Pancreas (tissue), 10 donors: ENCODE measurements at regions not wholly inside any gene's neighbourhood (a gene's known extent, or its start where the extent isn't known, plus 50 kb on each side); places are given as distances from the start of the nearest gene placed in this dataset.
"Not testable (repeated sequence)": the region's sequence is repeated elsewhere in the genome, so short reads cannot be mapped to it uniquely, and the experiment has no call there.

Experiments used
- ATAC-seq, 4 donors: fragments of 200-7000 bp; cut with Tn5 transposase; one replicate each; pipeline versions ENCODE4 v1.8.0 to v1.9.1; 2020; ENCODE audit warnings: mild to moderate bottlenecking in 4 of 4, moderate library complexity in 4 of 4
- DNase-seq, 6 donors: peaks; one replicate each; pipeline ENCODE4 v3.0.0-alpha.2; 2020
- FAIRE-seq: peaks from 2 replicates; lab custom pipeline; 2012; peaks lifted over from hg19 to GRCh38; lab: Jason Lieb, UNC
- H3K27ac ChIP-seq, 4 donors: fragments of 200-600 bp; sonication (generic); 1 replicate in 3 of 4; 2 replicates in 1 of 4; pipeline versions ENCODE4 v1.5.0 to v1.8.0; 2020
- H3K27me3 ChIP-seq, 4 donors: fragments of 200-600 bp; one replicate each; pipeline ENCODE4 v1.8.0; 2021
- H3K36me3 ChIP-seq, 3 donors: fragments of 200-600 bp; sonication (generic) in 1 of 3; one replicate each; pipeline versions ENCODE4 v1.5.0 to v1.8.0; 2020 to 2021
- H3K4me1 ChIP-seq, 3 donors: fragments of 200-600 bp; one replicate each; pipeline ENCODE4 v1.8.0; 2021
- H3K4me3 ChIP-seq, 4 donors: fragments of 200-600 bp; sonication (generic) in 2 of 4; one replicate each; pipeline versions ENCODE4 v1.5.0 to v1.8.0; 2020 to 2021
- H3K9me3 ChIP-seq, 4 donors: fragments of 200-600 bp; one replicate each; pipeline ENCODE4 v1.8.0; 2021
- WGBS, 2 donors: extraction: QIAGEN DNeasy Blood & Tissue Kit; methylation state at CpG; one replicate each; pipeline ENCODE4 v1.1.7; 2013; 5-methylcytosine and 5-hydroxymethylcytosine counted together
- intact Hi-C, 3 donors: fragments of 100-400 bp; cut with DNase I; formaldehyde crosslinking; loops; one replicate each; pipeline versions ENCODE4 v1.11.1 to v1.14.2; 2022
- TF ChIP-seq, protein P1 (sequence below), 4 donors: fragments of 200-600 bp; sonication (generic) in 3 of 4; IDR thresholded peaks; one replicate each; pipeline versions ENCODE4 v1.5.0 to v1.8.0; 2021; ENCODE audit warnings: antibody characterized with exemption in 4 of 4
- donor health status: healthy with polysubstance abuse.
- donor health status: DM: no; HTN: no; CAD: no; lungs with moderate emphysema.
- donor health status: DM: no; HTN: no; CAD: no.
- donor health status: control.
- donor health status: control.
- donor health status: Bipolar disorder and iron deficiency.
- donor health status: DM: yes; HTN: yes; CAD: no.
- donor health status: DM: no; HTN: no; CAD: no.
- donor health status: DM: no; HTN: no; CAD: no.
- donor health status: DM: yes; HTN: yes; CAD: no.

DNA sequence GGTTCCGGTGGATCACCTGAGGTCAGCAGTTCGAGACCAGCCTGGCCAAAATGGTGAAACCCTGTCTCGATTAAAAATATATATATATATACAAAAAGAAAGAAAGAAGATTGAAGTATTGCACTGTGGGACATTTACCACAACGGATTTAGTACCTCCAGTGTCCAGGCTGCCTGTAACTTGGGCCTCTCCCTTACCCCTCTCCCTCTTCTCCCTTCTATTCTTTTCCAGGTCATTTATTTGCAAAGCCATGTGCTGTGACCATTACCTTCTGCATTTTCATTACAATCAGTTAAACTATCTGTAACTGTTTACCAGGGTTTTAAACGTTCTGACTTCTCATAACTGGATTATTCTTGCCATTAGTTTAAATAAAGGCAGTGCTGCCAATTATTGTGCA, 400.9 kb upstream of the ZNF804A start:
- Histone ChIP-seq H3K9me3 (no peaks in the 10 kb centered on the region), H3K27ac (no peak overlapping the region), H3K36me3 (no peaks in the 10 kb centered on the region), H3K4me3 (no peak overlapping the region), H3K4me1 (no peaks in the 10 kb centered on the region), H3K27me3 (no peaks in the 10 kb centered on the region)
- FAIRE-seq (no peak), DNase-seq (no peak), ATAC-seq (no peak)
- intact Hi-C loops, result no loop called here
- 61 to 67% methylated on average over 5 of the region's 5 CpGs for WGBS, 2 donors
- TF ChIP-seq, protein P1, sequence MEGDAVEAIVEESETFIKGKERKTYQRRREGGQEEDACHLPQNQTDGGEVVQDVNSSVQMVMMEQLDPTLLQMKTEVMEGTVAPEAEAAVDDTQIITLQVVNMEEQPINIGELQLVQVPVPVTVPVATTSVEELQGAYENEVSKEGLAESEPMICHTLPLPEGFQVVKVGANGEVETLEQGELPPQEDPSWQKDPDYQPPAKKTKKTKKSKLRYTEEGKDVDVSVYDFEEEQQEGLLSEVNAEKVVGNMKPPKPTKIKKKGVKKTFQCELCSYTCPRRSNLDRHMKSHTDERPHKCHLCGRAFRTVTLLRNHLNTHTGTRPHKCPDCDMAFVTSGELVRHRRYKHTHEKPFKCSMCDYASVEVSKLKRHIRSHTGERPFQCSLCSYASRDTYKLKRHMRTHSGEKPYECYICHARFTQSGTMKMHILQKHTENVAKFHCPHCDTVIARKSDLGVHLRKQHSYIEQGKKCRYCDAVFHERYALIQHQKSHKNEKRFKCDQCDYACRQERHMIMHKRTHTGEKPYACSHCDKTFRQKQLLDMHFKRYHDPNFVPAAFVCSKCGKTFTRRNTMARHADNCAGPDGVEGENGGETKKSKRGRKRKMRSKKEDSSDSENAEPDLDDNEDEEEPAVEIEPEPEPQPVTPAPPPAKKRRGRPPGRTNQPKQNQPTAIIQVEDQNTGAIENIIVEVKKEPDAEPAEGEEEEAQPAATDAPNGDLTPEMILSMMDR (IDR thresholded peaks at IDR 0.05), result no peak

DNA sequence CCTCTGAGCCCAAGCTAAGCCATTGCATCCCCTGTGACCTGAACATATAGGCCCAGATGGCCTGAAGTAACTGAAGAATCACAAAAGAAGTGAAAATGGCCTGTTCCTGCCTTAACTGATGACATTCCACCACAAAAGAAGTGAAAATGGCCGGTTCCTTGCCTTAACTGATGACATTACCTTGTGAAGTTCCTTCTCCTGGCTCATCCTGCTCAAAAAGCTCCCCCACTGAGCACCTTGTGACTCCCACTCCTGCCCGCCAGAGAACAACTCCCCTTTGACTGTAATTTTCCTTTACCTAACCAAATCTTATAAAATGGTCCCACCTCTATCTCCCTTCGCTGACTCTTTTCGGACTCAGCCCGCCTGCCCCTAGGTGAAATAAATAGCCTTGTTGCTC, 399.5 kb upstream of the ZNF804A start:
- WGBS, 2 donors, result 85 to 94% methylated on average over 5 of the region's 5 CpGs
- not testable (repeated sequence) for ATAC-seq

DNA sequence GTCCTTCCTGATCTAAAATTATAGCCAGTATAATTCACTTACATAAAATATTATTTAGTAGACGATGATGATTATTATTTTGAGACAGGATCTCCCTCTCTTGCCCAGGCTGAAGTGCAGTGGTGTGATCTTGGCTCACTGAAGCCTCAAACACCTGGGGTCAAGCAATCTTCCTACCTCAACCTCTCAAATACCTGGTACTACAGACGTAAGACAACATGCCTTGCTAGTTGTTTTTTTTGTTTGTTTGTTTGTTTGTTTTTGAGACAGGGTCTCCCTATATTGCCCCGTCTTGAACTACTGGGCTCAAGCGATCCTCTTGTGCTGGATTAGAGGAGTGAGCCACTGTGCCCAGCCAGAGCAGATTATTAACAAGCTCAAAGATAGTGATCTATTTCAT, 399.1 kb upstream of the ZNF804A start:
- Histone ChIP-seq H3K36me3 (no peaks in the 10 kb centered on the region), H3K4me1 (no peaks in the 10 kb centered on the region), H3K27me3 (no peaks in the 10 kb centered on the region), H3K4me3 (no peak overlapping the region), H3K27ac (no peak overlapping the region), H3K9me3 (no peaks in the 10 kb centered on the region)
- FAIRE-seq (no peak), DNase-seq (no peak), ATAC-seq (no peak)
- 81 to 85% methylated on average over 4 of the region's 4 CpGs for WGBS, 2 donors
- intact Hi-C loops, result no loop called here
- TF ChIP-seq, protein P1 (IDR thresholded peaks at IDR 0.05), result no peak

More for the DNA sequence above, 399.5 kb upstream of the ZNF804A start:
- DNase-seq, H3K27me3 ChIP-seq, H3K4me3 ChIP-seq, H3K27ac ChIP-seq, H3K4me1 ChIP-seq, H3K36me3 ChIP-seq, FAIRE-seq, intact Hi-C loops, H3K9me3 ChIP-seq: not testable (repeated sequence)

DNA sequence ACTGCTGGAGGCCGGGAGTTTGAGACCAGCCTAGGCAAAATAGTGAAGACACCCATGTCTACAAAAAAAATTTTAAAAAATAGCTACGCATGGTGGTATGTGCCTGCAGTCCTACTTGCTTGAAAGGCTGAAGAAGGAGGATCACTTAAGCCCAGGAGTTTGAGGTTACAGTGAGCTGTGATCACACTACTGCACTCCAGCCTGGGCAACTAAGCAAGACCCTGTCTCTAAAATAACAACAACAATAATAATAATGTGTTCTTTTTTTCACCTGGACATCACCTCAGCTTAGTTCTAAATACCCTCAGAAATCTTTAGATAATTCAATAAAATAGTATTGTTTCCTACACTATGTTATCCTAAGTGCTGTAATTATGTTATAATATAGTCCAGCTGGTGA, 397.1 kb upstream of the ZNF804A start:
- TF ChIP-seq, protein P1 (IDR thresholded peaks at IDR 0.05), result no peak
- Histone ChIP-seq H3K27me3 (no peaks in the 10 kb centered on the region), H3K4me1 (no peaks in the 10 kb centered on the region), H3K36me3 (no peaks in the 10 kb centered on the region), H3K4me3 (no peak overlapping the region), H3K9me3 (no peaks in the 10 kb centered on the region), H3K27ac (no peak overlapping the region)
- no peak for FAIRE-seq
- 93 to 95% methylated on average over 2 of the region's 2 CpGs for WGBS, 2 donors
- DNase-seq, result no peak
- ATAC-seq, result no peak
- intact Hi-C loops, result no loop called here

DNA sequence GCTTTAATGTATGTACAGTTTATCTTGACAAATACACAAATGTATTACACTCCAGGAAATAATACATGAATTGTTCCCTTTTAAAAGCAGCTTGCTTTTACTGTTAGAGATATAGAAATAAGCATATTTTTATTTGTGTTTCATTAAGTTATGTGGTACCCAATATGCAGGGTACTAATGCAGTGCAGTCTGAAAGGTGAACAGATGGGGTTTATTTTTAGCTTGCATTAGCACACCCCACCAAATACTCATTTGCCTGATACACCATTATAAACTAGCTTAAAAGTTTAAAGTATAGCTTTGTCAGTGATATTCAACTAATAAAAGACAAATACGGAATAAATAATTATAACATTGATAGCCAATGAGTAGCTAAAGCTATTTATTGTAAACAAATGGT, 394.7 kb upstream of the ZNF804A start:
- no peaks in the 10 kb centered on the region for H3K9me3 ChIP-seq
- no peak overlapping the region for H3K27ac ChIP-seq
- H3K27me3 ChIP-seq, result no peaks in the 10 kb centered on the region
- ATAC-seq (no peak), DNase-seq (no peak), FAIRE-seq (no peak)
- H3K36me3 ChIP-seq, result no peaks in the 10 kb centered on the region
- H3K4me3 ChIP-seq, result no peak overlapping the region
- TF ChIP-seq, protein P1 (IDR thresholded peaks at IDR 0.05), result no peak
- 85 to 93% methylated on average over 1 of the region's 1 CpG for WGBS, 2 donors
- intact Hi-C loops, result no loop called here
- no peaks in the 10 kb centered on the region for H3K4me1 ChIP-seq
